Stimulated activated CD4-positive, alpha-beta T cell treated with anti-CD3 and anti-CD28 coated beads, Interleukin-15, amount 100 ng/mL, for 1 hour (primary cell): ENCODE measurements at regions not wholly inside any gene's neighbourhood (a gene's known extent, or its start where the extent isn't known, plus 50 kb on each side); places are given as distances from the start of the nearest gene placed in this dataset.

Experiments used
- DNase-seq, 2 donors: peaks; one replicate each; pipeline ENCODE4 v3.0.0-alpha.2; 2020; ENCODE audit warnings: low read depth in 1 of 2, low spot score in 1 of 2

DNA sequence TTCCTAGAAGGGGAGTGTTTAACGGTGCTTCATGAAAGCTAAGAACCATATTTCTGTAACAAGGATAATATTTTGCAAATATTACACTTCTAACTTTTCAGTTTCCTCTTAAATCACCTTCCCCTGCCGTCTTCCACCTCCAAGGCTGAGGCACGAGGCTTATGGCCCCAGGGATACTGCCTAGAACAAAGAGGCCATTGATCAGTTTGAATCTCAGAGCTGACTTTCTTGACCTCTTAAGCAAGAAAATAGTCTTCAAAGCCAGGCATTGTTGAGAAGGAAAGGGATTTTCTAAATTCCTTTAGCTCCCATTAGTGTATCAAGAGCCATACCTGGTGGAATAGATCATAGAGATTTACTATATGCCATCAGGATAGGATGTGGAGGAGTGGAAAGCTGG lies 566.2 kb downstream of the BNC2 start:
- no peak for DNase-seq

DNA sequence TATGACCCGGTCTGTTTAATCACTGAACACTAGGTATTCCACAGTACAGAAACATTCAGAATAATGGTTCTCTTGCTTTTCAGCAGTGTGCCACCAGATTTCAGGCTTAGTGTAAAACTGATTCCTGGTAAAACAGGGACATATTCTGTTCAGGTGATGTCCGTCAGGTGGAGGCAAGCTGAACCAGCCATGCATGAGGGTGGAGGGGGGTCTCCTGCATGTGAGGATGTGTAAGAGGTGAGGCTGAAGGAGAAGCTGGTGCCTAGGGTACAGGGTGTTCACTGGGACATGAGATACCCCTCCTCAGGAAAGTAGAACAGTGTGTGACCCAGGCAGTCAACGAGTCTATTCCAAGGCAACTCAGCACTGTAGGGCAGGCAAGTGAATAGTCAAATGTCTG lies 563.9 kb downstream of the BNC2 start:
- no peak for DNase-seq

DNA sequence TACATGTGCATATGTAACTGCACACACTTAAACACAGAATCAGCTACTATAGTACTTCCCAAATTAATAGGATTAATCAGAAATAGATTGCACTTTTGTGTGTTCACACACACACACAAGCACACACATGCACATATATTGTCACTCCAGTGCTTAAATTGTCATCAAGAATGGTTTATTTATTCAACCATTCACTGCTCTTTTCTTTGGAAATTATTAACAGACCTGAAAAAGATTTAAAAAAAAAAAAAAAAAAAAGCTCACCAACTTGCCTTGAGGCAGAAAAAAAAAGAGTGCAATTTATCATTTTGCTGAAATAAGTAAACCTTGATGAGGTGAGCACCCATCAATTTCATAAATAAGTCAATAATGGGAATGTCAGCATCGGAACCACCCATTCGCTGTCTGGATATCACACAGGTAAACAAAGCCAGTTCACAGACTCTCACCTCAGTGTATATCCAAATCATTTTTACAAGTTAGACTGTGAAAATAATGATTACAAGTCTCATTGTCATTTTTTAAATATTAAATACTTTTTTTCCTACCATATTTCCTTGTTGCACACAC lies 562.8 kb downstream of the BNC2 start:
- DNase-seq: no peak

DNA sequence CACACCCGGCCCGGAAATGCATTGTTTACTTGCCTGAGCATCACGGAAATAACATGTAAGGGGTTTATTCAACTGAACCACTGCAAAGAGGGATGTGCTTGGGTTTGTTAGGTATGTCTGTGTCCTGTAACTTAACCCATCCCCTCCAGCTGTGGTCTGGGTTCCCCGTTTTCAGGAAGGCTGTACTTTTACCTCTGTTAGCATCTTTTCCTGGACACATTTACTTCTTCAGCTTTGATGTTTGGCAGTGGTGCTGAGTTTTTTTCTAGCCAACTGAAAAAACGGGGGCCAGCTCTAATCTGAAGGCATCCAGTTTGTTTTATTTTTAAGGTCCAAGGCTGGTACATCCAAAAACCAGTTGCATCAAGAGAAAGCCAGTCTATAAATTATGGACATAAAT lies 561.8 kb downstream of the BNC2 start:
- DNase-seq: no peak

DNA sequence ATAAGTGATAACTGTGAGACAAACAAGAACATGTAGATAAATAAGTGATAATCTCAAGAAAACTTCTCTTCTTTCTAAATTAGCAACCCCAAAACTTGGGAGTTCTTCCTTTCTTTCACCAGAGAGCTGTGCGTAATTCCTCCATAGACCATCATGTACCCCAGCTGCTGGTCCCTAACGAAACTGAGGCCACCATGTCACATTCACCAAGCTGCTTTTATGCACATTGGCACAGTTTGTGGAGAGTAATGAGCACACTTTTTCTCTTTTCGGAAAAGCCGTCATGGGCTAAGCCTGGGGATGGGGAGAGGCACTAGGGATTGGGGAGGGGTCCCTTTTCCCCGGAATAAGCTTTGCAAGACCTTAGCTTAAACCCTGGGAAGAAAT lies 561.4 kb downstream of the BNC2 start:
- no peak for DNase-seq

DNA sequence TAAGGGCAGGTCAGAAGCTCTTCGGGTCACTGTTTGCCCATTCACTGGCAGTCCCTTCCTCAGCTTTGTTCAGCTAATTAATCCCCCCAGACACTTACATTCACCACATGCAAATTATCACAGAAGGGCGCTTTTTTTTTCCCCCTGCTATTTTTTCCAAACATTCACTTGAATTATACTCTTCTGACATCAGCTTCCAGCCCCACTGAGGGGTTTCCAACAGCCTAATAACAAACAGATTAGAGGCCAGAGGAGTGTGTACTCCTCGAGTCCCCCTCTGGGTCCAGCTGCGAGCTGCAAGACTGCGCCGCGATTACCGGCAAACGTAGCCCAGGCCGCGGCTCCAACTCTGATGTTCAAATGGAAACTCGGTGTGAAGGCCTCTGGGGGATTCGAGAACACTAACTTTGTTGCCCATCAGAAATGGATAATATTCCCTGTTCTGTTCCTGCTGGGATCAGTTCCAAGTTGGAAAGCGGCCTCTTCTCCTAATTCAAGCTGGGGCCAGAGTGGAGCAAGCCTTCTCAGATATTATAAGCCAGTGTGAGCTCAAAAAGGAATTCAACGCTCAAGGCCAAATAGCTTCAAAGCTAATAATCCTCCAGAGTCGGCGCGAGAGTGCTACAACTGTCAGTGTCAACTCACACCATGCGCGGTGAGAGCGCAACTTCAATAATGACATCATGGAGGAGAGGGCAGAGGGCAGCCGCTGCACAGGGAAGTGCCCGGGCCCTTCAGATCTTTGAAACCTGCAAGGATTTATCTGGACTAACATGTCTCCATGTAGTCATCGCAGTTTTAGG lies 560.8 kb downstream of the BNC2 start:
- no peak for DNase-seq

DNA sequence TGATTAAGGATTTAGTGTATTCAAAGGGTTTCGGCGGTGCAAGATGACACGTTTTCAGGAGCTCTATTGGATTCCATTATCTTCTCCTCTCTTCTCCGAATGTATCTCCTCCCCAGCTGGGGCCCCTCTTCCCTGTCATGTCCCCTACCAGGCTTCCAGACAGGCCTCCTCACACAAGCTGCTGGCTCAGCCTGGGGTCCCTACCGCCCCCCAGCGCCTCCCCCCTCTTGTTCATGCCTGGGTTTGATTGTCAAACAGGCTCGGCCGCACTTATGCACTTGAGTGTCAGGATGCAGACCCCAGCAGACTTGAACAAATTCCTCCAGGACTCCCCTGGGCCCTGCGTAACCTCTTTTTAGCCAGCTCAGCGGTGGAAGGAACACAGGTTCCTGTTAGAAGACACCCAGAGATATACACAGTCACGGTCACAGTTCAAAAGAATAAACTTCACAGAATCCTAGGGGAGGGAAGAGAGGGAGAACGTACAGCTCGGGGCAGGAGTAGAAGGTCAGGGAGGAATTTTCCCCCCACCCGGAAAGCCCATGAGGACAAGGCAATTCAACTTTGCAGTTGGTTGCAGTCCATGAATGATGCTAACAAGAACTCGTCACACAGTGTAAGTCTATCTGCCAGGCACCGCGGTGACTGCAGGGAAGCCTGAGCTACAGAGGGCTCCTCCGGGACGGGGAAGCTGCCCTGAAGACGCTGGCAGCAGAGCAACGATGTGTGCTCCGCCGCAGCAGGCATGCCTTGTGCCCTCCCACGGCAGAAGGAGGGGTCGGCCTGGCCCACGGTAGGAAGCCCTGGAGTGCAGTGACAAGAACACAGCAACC lies 560.0 kb downstream of the BNC2 start:
- no peak for DNase-seq

DNA sequence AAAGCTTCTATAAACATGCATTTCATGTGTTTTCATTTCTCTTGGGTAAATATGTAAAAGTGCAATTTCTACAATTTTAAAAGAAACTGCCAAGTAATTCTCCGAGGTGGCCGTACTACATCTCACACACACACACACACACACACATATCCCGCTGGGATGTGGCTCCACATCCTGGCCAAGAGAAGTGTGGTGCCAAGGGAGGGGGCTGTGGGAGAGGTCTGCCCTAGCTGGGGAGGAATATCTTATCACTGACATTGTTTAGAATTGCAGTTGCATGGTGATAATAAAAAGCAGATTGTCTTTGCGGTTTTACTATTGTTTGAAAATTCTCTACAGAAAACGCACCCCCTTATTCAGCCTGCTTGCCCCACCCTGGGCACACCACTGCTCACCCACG lies 558.4 kb downstream of the BNC2 start:
- no peak for DNase-seq

DNA sequence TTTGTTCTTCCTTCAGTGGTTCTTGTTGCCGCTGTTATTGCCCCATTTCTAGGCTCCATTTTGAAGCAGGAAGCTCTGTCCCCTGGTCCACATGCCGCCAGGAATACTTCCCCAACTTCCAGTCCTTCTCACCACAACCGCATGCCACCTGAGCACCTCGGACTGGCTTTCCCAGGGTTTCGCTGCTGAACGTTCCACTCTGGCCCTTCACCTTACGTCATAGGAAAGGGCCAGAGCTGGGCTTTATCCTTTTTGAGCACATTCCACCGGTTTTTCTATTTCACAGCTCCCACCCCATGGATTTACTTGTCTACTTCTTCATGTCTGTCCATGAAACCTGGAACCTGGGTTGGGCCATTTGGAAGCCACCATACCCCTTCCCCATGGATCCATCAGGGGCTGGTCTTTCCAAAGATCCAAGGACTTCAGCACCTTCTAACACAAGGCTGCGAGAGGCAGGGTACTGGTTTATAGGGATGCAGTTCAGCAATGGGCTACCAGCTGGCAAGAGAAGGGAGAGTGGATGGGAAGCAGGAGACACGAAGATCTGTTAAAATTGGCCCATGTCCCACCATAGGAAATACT lies 557.4 kb downstream of the BNC2 start:
- no peak for DNase-seq

DNA sequence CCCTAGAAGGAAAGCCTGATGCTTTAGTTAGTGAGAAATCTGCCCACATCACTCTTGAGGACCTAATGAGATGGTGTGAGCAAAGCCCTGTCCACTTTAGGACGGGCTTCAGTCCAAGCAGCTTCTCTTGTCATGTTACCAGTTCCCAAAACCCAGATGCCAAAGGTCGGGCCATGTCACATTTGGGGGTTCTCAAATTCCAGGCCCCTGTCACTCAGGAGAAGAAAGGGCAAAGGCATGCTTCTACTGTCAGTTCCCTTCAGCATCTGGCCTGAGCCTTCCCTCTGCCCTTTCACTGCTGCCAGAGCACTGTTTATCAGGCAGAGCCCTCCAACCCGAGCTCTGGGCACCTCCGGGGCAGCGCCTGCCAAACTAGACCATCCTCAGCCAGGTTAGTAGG lies 556.0 kb downstream of the BNC2 start:
- DNase-seq: no peak

DNA sequence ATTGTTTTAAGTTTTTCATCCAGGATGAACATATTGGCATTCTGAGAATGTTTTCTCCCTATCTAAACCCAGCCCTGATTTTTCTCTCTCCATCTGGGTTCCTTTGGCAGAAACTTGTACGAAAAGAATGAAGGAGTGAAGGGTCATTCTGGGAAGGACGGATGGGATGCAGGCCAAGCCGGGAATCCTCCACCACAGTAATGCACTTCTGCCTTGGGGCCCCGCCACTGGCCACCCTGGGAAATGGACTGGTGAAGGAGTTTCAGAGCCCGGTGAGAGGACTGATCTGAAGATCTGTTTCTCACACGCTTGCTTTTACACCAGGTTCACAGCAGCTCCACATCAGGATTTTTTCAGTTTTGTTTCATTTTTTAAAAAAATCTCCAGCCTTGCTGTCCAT lies 554.8 kb downstream of the BNC2 start:
- no peak for DNase-seq

DNA sequence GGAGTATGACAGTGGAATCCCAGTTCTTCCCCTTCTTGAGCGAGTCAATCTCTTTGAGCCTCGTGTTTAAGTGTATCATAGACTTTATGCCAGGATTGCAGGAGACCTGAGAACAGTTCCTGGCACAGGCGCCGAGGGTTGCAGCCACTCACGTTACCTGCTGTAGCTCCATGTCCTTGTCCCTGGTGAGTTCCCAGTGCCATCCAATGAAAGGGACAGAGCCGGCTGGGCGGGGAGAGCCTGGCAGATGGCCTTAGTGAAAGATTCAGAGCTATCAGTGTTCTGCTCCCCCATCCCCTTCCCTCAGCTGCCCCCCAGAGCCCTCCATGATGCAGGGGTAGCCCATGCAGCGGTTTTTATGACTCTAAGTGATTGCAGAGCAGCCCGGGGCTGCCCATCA lies 554.0 kb downstream of the BNC2 start:
- no peak for DNase-seq

DNA sequence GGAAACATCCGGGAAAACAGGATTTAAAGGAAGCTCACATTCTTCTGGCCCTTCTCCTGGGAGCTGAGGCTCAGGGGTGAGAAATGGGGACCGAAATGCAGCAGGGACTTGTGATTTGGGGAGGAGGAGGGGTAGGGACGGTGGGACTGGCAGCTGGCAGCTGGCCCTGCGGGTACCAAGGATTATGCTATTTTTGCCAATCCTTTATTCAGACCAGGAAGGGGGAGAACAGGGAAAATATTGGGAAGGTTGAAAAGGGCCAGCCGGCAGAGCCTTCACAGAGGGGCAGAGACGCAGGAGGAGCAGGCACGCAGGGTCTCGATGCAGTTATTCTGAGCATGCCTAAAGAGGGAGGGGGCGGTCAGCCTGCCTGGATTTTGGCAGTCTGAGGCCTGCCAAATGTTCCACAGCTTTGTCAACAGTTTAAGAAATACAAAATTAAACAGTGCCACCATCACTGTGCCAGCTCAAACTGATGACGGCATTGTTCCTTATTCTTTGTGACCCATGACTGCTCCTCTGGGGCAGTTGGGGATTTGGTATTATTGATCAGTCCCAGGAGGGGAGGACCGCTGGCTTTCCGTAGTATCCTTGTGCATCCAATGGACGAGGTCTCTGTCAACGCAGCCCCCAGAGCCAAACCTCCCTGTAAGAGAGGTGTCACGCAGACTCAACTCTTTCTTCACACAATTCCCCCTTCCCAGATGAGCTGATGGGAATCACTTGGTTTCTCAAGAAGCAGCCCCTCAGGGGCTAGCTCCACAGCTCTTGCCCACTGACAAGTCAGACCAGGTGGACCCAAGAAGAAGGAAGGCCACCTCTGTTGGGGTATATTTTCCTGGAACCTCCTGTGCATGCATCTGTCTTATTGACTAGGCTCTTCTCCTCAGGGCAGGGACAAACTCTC lies 553.3 kb downstream of the BNC2 start:
- DNase-seq: no peak

DNA sequence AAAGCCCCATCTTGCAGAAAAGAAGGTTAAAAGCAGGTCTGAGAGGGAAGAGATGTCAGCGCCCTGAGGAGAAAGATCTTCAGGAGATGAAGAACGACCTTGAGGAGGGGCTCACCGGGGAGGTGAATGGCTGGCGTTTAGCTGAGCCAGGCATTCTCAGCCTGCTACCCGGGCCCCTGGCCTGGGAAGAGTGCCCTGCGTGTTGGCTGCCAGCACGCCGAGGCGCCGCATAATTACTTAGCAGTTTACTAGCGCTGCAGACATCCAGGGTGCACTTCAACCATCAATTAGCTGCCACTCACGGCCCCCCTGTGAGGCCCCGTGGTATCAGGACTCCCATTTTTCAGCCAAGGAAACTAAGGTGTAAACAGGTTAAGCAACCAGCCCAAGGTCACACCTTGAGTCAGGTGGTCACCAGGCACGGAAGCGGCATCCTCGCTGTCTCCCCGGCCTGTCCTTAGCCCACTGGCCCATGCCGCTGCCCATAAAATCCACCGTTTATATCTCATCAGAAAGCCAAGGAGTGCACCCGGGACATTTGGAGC lies 551.9 kb downstream of the BNC2 start:
- DNase-seq: no peak

DNA sequence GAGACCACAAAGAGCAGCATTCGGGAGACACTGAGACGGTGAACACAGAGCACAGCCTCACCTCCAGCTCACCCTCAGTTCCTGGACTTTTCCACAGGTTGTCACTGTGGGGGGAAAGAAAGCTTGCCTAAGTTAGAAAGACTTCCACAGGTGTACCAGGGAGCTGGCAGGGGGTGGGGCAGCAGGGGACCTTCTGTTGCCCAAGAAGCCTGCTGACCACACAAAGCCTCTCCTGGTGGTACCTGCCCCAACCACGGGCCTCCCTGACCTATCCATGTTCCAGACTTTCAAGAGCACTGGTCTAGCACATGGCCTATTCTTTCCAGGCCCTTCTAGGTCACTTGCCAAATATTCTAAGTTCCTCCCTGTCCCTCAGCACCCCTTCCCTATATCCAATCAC lies 550.8 kb downstream of the BNC2 start:
- no peak for DNase-seq

DNA sequence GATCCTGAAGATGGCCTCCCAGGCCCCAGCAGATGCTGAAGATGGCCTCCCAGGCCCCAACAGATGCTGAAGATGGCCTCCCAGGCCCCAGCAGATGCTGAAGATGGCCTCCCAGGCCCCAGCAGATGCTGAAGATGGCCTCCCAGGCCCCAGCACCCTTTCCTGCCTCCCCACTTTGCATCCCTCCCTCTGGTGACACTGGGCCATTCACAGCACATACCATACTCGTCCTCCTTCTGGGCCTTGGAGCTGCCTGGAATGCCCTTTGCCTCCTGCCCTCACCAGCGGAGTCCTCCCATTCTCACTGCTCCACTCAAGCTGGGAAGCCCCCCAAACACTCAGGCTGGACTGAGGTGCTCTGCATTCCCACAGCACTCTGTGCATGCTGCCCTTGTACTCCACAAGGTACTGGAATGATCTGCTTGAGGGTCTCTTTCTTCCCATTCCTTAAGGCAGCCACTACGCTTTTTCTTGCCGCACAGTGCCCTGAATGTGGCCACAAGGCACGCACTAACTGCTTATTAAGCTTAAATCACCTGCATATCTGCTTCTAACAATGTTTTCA lies 550.0 kb downstream of the BNC2 start:
- DNase-seq: no peak

DNA sequence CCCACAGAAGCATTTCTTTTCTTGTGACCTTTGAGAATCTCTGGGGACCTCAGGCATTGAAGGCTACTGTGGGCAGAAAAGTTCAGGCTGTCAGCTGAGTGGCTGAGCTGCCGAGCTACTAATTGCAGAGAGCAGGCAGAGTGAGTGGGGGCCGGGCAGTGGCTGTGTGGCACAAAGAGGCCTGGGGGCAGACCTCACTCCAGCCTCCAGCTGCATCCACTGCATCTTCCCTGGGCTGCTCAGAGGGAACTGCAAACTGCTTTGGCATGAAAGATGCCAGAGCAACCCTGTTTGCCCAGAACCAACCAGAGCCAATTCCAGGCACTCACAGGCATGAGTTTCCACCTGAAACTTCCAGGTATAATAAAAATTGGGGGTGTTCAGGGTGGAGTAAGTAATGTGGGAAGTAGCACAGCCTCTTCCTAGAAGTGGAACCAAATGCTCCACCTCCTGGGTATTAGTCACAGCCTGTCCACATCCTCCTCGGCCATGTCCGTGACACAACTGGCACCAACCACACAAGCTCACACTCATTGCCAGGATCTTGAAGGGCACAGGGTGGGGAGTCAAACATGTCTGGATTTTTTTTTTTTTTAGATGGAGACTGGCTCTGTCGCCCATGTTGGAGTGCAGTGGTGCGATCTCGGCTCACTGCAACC lies 548.9 kb downstream of the BNC2 start:
- no peak for DNase-seq

DNA sequence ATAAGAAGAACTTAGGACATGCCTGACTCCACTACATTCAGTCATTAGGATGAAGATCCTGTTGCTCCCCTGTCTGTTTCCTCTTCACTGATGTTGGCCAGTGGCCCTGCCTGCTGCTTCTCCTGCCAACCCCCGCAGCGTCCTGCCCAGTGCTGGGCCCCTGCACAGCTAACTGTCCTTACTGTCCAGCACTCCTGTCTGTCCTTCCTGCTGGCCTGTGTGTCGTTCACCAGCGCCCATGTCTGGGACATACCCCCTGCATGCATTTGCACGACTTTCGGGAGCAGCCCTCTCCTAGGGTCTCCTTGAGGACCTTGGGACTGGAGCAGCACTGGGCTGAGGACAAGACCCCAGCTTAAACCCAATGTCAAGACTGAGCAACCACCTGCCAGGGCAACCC lies 547.6 kb downstream of the BNC2 start:
- no peak for DNase-seq

DNA sequence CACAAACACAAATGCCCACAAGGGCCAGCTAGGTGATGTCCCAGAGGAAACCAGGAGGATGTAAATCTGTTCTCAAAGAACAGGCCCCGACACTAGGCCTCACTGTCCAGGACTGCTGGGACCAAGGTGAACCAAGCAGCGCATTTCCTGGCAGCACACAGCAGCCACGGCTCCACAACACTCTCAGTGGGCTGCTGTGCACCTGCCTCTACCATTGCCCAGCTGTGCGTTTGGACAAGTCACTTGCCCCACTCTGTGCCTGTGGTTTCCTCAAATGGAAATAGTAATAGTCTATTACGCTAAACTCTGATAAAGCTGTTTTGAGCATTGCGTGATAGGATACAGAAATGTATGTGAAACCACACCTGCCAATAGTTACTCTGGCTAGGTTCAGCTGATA lies 544.5 kb downstream of the BNC2 start:
- DNase-seq: no peak

DNA sequence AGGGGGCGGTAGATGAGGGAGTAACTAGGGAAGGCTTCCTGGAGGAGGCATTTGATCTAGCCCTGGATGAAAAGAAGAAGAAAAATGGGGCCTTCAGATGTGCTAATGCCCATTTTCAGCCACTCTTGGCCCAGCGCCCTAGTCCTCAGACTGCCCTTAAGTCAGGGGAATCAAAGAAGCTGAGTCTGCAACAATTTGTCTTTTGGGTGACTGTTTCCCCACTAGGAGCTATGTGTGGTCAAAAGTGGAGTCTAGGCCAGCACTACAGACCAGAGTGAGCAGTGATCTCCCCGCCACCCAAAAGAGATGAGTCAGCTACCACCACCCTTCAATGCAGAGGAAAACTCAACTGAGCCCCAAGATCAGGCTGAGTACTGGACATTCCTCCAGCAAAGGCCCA lies 542.1 kb downstream of the BNC2 start:
- DNase-seq: no peak
